ELF-1 (cell line): ENCODE measurements at regions not wholly inside any gene's neighbourhood (a gene's known extent, or its start where the extent isn't known, plus 50 kb on each side); places are given as distances from the start of the nearest gene placed in this dataset.
A peak's percentile ranks its signal among the peaks of the same experiment; 100 is the strongest.

Experiments used
- DNase-seq: peaks from one replicate; pipeline ENCODE4 v3.0.0-alpha.2; 2016; ENCODE audit warnings: low read depth, low spot score

DNA sequence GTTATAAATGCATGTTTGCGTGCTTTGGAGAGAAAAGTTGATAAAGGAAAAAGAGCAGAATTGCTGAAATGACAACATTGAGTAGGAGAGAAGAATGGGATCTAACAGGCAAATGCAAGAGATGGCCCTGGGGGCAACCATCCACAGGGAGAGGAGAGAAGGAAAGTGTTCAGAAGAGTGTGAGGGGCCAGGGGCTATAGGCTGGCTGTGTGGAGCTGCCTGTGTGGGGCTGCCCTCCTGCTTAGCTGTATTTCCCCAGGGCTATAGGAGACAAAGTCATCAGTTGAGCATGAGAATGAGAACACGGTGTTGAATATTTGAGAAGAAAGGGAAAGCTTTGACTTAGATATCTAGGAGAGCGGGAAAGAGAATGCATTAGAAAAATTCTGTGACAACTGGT, 572.0 kb downstream of the SOX11 start:
- peak; percentile 72 for DNase-seq

- no peak for DNase-seq
Observed at GRCh38 chr2:6281524-6281923, 584.2 kb downstream of the CMPK2 start.

DNA sequence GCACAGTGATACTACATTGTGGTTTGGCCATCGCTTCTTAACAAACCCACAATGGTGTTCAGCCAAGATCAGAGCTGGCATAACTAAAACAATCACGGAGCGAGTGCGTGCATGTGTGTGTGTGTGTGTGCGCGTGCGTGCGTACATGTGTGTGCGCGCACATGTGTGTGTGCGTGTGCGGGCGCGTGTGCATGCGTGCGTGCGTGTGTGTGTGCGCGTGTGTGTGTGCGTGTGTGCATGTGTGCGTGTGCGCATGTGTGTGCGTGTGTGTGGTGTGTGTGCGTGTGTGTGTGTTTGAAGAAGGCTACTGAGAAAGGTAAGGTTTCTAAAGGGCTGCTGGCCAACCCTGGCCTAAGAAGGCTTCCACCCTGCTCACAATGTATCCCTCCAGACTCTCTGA, 582.4 kb downstream of the CMPK2 start:
- no peak for DNase-seq

GRCh38 chr2:6287406-6287805, 578.3 kb downstream of the CMPK2 start:
- no peak for DNase-seq

- no peak for DNase-seq
Observed at GRCh38 chr2:6288791-6289190, 576.9 kb downstream of the CMPK2 start.

GRCh38 chr2:6290217-6291015, 575.3 kb downstream of the CMPK2 start:
- no peak for DNase-seq

DNA sequence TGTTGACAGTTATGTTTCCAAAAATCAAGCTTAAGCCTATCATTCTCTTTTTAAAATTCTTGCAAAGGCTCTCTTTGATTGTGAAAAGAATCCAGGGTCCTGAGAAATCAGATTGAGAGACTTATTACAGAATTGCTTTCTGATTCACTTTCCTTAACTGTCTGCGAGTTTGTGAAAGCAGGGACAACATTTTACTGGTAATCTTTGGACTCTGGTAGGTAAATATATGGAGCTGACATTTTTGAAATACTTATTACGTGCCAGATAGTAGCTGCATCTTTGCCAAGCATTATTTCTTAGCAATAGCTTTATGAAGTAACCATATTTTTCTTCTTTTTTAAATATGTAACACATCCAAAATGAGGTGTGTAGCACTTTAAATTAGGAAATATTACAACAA, 570.9 kb downstream of the CMPK2 start:
- no peak for DNase-seq

- DNase-seq = no peak
Observed at GRCh38 chr2:6297238-6297637, 568.5 kb downstream of the CMPK2 start.

- DNase-seq = no peak
Observed at GRCh38 chr2:6301426-6301825, 564.3 kb downstream of the CMPK2 start.

DNA sequence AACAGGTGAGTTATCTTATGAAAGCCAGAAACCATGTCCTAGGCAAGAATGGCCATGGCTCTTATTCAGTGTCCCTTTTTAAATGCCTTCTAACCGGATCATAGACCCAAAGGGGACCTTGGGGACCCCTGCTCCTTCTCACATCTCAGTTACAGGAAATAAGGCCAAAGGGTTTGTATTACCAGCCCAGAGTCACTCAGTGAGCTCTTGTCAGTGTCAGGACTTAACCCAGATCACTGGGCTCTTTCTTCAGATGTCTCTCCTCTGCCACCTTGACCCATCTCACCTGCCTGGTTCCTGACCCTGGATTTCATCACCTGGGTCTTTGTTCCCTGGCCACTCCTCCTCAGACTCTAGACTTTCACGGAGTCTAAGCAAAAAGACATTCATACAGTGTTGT, 556.7 kb downstream of the CMPK2 start:
- no peak for DNase-seq

GRCh38 chr2:6309415-6310255, 556.1 kb downstream of the CMPK2 start:
- no peak for DNase-seq

DNA sequence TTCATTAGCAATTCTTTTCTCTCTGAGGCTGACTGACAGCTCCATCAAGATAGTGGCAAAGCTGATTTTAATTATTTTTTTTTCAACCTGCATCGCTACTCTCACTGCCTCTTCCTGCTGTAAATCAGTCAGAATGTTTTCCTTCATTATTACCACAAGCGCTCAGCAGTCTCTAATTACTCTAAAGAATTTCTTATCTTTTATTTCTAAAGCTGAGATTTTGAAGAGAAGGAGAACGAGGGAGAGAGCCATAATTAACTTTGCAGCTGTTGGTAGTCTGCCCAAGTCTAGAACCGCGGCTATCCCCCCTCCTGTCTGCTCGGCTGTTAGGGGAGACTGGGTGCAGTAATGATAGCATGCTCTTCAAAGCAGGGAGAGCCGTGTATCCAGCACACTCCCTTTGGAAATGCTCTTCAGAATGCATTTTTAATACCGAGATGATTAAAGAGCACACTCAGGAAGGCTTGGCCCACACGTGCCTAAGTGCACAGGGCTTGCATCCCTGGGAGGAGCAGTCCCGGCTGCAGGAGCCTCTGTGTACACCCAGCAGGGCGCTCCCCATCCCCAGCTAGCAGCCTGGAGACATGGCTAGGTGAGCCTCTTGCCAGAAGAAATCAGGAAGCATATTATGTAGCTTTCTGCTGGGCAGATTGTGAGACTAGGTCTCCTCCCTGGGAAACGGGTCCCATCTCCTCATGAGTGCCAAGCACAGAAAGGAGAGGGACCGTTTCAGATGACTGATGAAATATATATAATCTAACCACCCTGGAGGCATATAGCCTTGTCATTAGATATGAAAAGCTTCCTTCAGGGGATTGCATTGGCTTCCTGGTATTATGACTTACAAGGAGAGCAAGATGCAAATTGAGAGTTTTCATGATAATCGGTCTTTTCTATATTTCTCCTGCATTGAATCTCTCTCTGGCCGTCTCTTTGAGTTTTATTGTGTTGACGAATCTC, 555.2 kb downstream of the CMPK2 start:
- DNase-seq = no peak

- DNase-seq = no peak
Observed at GRCh38 chr2:6312367-6312766, 553.3 kb downstream of the CMPK2 start.

- DNase-seq = no peak
Observed at GRCh38 chr2:6314218-6314960, 551.3 kb downstream of the CMPK2 start.

DNA sequence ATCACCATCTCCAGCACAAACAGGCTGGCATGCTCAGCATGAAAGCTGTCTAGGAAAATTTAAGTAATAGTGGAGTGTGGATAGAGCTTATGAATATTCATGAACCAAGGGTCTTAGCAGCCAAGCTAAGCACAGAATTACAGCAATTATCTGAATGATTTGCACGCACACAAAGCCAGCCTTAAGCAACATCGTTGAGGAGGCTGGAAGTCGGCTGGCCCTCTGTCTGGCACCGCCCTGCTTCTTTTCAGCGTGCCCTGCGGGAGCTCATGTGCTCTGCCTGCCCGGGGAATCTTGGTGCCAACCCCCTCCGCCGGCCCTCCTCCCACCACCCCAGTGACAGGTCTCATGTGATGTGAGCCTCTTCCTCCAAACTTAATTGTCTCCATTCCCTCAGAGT, 540.1 kb downstream of the CMPK2 start:
- peak; percentile 56 for DNase-seq

DNA sequence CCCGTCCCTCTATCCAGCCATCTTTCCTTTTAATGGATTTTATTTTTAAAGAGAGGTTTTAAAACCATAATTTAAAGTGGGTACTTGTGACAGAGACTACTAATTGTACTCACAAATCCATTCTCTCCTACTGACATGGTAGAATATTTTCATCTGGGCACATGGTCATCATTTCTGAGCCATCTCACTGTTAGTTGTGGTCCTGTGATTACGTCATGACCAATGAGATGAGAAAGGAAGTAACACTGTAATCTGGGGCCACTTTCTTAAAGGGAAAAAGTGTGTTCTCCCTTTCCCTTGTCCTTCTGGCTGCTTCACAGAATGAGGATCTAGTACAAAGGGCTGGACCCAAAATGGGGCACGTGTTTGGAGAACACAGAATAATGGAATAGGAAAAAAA, 538.7 kb downstream of the CMPK2 start:
- DNase-seq = no peak

DNA sequence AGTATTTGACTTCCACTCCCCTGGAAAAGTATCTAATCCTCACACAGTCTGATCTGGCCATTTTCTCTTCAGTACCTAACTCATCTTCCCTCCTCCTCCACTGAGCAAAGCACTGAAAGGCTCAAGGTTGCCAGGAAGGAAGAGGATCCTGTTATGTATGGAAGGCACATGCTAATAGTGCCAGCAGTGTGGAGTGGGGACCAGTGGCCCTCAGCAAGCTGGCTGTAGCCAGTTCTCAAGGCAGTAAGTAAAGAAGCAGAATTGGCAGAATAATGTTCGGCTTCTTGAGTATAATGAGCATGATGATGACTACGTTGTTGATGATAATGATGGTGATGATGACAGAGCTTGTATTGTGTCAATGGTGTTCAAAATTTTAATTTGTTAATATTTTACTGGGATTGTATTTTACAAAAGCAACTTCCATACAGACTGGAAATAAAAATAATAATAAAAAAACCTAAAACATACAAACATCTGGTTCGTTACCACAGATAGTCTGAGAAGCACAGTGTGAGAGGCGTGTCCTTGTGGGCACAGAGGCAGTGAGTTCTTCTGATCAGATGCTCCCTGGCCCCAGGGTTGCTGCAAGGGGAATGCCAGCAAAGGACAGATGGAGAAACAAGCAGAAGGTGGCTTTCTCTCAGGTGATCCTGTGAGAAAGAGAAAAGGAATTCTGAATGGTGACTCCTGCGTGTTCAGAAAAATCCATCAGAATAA, 528.8 kb downstream of the CMPK2 start:
- no peak for DNase-seq

GRCh38 chr2:6337472-6337820, 528.3 kb downstream of the CMPK2 start:
- DNase-seq = peak; percentile 36

GRCh38 chr2:6341588-6342129, 524.0 kb downstream of the CMPK2 start:
- no peak for DNase-seq

DNA sequence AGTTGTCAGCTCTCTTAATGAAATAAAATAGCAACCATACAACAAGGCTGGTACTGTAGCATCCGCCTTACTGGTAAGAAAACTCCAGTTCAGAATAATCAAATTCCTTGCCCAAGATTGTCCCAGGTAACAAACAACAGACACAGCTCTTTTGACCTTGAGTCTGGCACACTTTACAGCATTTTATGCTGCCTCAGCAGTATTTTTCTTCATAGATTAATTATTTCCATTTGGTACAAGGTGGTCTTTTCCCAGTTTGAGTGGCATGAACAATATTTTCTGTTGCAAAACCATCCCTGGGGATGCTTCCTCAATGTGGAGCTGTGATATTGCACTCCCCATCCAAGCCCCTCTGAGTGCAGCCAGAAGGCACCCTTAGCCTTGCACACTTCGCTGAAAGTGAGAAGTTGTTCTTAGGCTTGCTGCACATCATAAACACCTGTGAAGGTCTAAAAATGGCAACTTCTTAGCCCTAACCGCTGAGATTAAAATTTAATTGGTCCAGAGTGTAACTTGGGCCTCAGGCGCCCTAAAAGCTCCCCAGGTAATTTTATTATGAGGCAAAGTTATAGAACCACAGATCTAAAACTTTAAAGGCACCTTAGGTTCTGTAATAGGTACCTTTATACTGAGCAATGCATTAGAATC, 523.3 kb downstream of the CMPK2 start:
- no peak for DNase-seq
